ENCODE measurements at regions not wholly inside any gene's neighbourhood (a gene's known extent, or its start where the extent isn't known, plus 50 kb on each side); places are given as distances from the start of the nearest gene placed in this dataset.
"Not testable (repeated sequence)": the region's sequence is repeated elsewhere in the genome, so short reads cannot be mapped to it uniquely, and the experiment has no call there.

DNA sequence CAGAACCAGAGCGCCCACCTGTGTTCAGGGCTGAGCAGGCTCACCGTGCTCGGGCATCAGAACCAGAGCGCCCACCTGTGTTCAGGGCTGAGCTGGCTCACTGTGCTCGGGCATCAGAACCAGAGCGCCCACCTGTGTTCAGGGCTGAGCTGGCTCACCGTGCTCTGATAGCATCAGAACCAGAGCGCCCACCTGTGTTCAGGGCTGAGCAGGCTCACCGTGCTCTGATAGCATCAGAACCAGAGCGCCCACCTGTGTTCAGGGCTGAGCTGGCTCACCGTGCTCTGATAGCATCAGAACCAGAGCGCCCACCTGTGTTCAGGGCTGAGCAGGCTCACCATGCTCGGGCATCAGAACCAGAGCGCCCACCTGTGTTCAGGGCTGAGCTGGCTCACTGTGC is 525.2 kb upstream of the B3GAT1 start:
- TF ChIP-seq POLR2AphosphoS5 (IDR thresholded peaks at IDR 0.05; ENCODE audit: insufficient read depth in 1 of 2, low read depth in 1 of 2): not testable (repeated sequence)
- TF ChIP-seq, protein P1, sequence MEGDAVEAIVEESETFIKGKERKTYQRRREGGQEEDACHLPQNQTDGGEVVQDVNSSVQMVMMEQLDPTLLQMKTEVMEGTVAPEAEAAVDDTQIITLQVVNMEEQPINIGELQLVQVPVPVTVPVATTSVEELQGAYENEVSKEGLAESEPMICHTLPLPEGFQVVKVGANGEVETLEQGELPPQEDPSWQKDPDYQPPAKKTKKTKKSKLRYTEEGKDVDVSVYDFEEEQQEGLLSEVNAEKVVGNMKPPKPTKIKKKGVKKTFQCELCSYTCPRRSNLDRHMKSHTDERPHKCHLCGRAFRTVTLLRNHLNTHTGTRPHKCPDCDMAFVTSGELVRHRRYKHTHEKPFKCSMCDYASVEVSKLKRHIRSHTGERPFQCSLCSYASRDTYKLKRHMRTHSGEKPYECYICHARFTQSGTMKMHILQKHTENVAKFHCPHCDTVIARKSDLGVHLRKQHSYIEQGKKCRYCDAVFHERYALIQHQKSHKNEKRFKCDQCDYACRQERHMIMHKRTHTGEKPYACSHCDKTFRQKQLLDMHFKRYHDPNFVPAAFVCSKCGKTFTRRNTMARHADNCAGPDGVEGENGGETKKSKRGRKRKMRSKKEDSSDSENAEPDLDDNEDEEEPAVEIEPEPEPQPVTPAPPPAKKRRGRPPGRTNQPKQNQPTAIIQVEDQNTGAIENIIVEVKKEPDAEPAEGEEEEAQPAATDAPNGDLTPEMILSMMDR (IDR thresholded peaks at IDR 0.05): not testable (repeated sequence)
